ENCODE measurements at regions not wholly inside any gene's neighbourhood (a gene's known extent, or its start where the extent isn't known, plus 50 kb on each side); places are given as distances from the start of the nearest gene placed in this dataset.
"Not testable (repeated sequence)": the region's sequence is repeated elsewhere in the genome, so short reads cannot be mapped to it uniquely, and the experiment has no call there.

GRCh38 chr6:56889492-56889891 is 65.4 kb upstream of the BEND6 start:
- H3K36me3 ChIP-seq (ENCODE audit: control insufficient read depth in 2 of 2, insufficient read depth in 2 of 2, low read length in 1 of 2): no peaks in the 10 kb centered on the region
- H3K27me3 ChIP-seq (ENCODE audit: control insufficient read depth in 2 of 2, insufficient read depth in 1 of 2, low read length in 1 of 2): no peaks in the 10 kb centered on the region
- H3K4me1 ChIP-seq (ENCODE audit: control insufficient read depth in 2 of 2, insufficient read depth in 2 of 2, low read length in 2 of 2): no peaks in the 10 kb centered on the region
- no peak overlapping the region for H3K27ac ChIP-seq (ENCODE audit: low read depth in 1 of 2, low read length in 1 of 2)
- H3K4me3 ChIP-seq (ENCODE audit: low read length in 2 of 2): no peak overlapping the region
- DNase-seq (ENCODE audit: low read depth in 6 of 9, low spot score in 9 of 9): no peak
- H3K9me3 ChIP-seq (ENCODE audit: control insufficient read depth in 2 of 2, insufficient read depth in 1 of 2, low read length in 1 of 2): no peaks in the 10 kb centered on the region

DNA sequence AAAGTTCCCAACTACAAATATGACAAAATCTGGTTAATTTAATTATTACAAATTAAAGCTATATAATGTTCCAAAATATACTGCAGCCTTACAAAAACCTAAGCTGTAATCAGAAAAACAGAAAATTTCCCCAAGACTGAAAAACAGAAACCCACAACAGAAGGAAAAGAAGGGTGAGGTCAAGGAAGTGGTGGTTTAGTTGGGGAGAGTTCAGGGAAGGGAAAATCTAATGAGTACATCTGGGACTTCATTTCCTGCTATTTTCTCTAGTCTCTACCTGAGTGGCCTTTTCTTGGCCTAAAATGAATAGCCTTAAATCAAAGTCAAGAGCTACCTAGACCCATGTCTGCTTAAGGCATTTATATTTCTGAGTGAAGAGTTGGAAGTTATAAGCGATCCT is 66.2 kb upstream of the BEND6 start:
- H3K9me3 ChIP-seq (ENCODE audit: control insufficient read depth in 2 of 2, insufficient read depth in 1 of 2, low read length in 1 of 2): no peaks in the 10 kb centered on the region
- no peak overlapping the region for H3K4me3 ChIP-seq (ENCODE audit: low read length in 2 of 2)
- no peaks in the 10 kb centered on the region for H3K36me3 ChIP-seq (ENCODE audit: control insufficient read depth in 2 of 2, insufficient read depth in 2 of 2, low read length in 1 of 2)
- DNase-seq (ENCODE audit: low read depth in 6 of 9, low spot score in 9 of 9): no peak
- WGBS: 96% methylated on average over 1 of the region's 1 CpG
- no peaks in the 10 kb centered on the region for H3K27me3 ChIP-seq (ENCODE audit: control insufficient read depth in 2 of 2, insufficient read depth in 1 of 2, low read length in 1 of 2)
- H3K27ac ChIP-seq (ENCODE audit: low read depth in 1 of 2, low read length in 1 of 2): no peak overlapping the region
- no peaks in the 10 kb centered on the region for H3K4me1 ChIP-seq (ENCODE audit: control insufficient read depth in 2 of 2, insufficient read depth in 2 of 2, low read length in 2 of 2)

GRCh38 chr6:56887086-56887485 is 67.8 kb upstream of the BEND6 start:
- H3K4me3 ChIP-seq (ENCODE audit: low read length in 2 of 2): no peak overlapping the region
- WGBS: 83% methylated on average over 1 of the region's 1 CpG
- H3K9me3 ChIP-seq (ENCODE audit: control insufficient read depth in 2 of 2, insufficient read depth in 1 of 2, low read length in 1 of 2): no peaks in the 10 kb centered on the region
- DNase-seq (ENCODE audit: low read depth in 6 of 9, low spot score in 9 of 9): no peak
- no peaks in the 10 kb centered on the region for H3K36me3 ChIP-seq (ENCODE audit: control insufficient read depth in 2 of 2, insufficient read depth in 2 of 2, low read length in 1 of 2)
- H3K27me3 ChIP-seq (ENCODE audit: control insufficient read depth in 2 of 2, insufficient read depth in 1 of 2, low read length in 1 of 2): no peaks in the 10 kb centered on the region
- H3K4me1 ChIP-seq (ENCODE audit: control insufficient read depth in 2 of 2, insufficient read depth in 2 of 2, low read length in 2 of 2): no peaks in the 10 kb centered on the region
- no peak overlapping the region for H3K27ac ChIP-seq (ENCODE audit: low read depth in 1 of 2, low read length in 1 of 2)

DNA sequence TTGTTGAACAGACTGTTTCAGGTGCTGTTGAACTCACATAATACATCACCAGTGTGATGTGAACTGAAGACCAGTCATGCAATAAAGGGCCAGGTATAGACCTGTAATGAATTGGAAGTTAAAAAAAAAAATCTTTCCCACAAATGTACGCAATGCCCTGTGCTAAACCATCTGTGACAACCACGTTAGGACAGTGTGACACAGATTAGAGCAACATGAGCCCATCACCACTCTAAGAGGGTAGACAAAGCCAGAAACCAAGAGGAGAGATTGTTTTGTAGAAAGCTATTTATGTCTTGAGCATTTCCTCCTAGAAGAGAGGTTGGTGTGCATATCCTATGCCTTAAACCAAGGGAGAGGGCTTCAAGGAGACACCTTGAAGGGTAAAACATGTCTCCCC is 77.0 kb upstream of the BEND6 start:
- H3K27ac ChIP-seq (ENCODE audit: low read depth in 1 of 2, low read length in 1 of 2): no peak overlapping the region
- DNase-seq (ENCODE audit: low read depth in 6 of 9, low spot score in 9 of 9): no peak
- H3K36me3 ChIP-seq (ENCODE audit: control insufficient read depth in 2 of 2, insufficient read depth in 2 of 2, low read length in 1 of 2): no peaks in the 10 kb centered on the region
- WGBS: 88% methylated on average over 2 of the region's 2 CpGs
- no peak overlapping the region for H3K4me3 ChIP-seq (ENCODE audit: low read length in 2 of 2)
- H3K9me3 ChIP-seq (ENCODE audit: control insufficient read depth in 2 of 2, insufficient read depth in 1 of 2, low read length in 1 of 2): no peaks in the 10 kb centered on the region
- no peaks in the 10 kb centered on the region for H3K4me1 ChIP-seq (ENCODE audit: control insufficient read depth in 2 of 2, insufficient read depth in 2 of 2, low read length in 2 of 2)
- no peaks in the 10 kb centered on the region for H3K27me3 ChIP-seq (ENCODE audit: control insufficient read depth in 2 of 2, insufficient read depth in 1 of 2, low read length in 1 of 2)

GRCh38 chr6:56875961-56876360 is 78.9 kb upstream of the BEND6 start:
- Histone ChIP-seq H3K4me1 (ENCODE audit: control insufficient read depth in 2 of 2, insufficient read depth in 2 of 2, low read length in 2 of 2) (no peaks in the 10 kb centered on the region), H3K4me3 (ENCODE audit: low read length in 2 of 2) (no peak overlapping the region), H3K36me3 (ENCODE audit: control insufficient read depth in 2 of 2, insufficient read depth in 2 of 2, low read length in 1 of 2) (no peaks in the 10 kb centered on the region), H3K9me3 (ENCODE audit: control insufficient read depth in 2 of 2, insufficient read depth in 1 of 2, low read length in 1 of 2) (no peaks in the 10 kb centered on the region), H3K27ac (ENCODE audit: low read depth in 1 of 2, low read length in 1 of 2) (no peak overlapping the region), H3K27me3 (ENCODE audit: control insufficient read depth in 2 of 2, insufficient read depth in 1 of 2, low read length in 1 of 2) (no peaks in the 10 kb centered on the region)
- WGBS: 96% methylated on average over 5 of the region's 5 CpGs
- DNase-seq (ENCODE audit: low read depth in 6 of 9, low spot score in 9 of 9): no peak

DNA sequence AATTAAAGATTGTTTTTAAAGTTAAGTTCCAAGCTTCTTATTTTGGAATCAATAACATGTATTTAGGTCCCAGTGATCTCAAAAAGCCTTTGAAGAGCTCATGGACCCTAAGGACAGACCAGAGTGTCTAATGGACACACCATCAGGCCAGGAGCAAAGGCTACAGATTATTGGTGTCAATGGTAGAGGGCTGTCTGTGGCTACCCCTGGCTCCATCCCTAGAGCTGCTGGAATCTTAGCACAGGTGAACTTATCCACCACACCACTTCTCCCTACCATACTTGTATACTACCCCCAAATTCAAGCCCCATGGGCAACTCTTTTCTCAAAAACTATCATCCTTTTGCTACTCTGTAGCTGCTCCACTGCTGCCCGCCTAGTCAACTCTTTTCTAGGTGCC is 79.4 kb upstream of the BEND6 start:
- no peak for DNase-seq (ENCODE audit: low read depth in 6 of 9, low spot score in 9 of 9)
- H3K9me3 ChIP-seq (ENCODE audit: control insufficient read depth in 2 of 2, insufficient read depth in 1 of 2, low read length in 1 of 2): no peaks in the 10 kb centered on the region
- no peaks in the 10 kb centered on the region for H3K27me3 ChIP-seq (ENCODE audit: control insufficient read depth in 2 of 2, insufficient read depth in 1 of 2, low read length in 1 of 2)
- H3K27ac ChIP-seq (ENCODE audit: low read depth in 1 of 2, low read length in 1 of 2): no peak overlapping the region
- 96% methylated on average over 1 of the region's 1 CpG for WGBS
- no peaks in the 10 kb centered on the region for H3K36me3 ChIP-seq (ENCODE audit: control insufficient read depth in 2 of 2, insufficient read depth in 2 of 2, low read length in 1 of 2)
- H3K4me3 ChIP-seq (ENCODE audit: low read length in 2 of 2): no peak overlapping the region
- H3K4me1 ChIP-seq (ENCODE audit: control insufficient read depth in 2 of 2, insufficient read depth in 2 of 2, low read length in 2 of 2): no peaks in the 10 kb centered on the region

GRCh38 chr6:56874328-56874727 is 80.6 kb upstream of the BEND6 start:
- no peak overlapping the region for H3K4me3 ChIP-seq (ENCODE audit: low read length in 2 of 2)
- no peaks in the 10 kb centered on the region for H3K4me1 ChIP-seq (ENCODE audit: control insufficient read depth in 2 of 2, insufficient read depth in 2 of 2, low read length in 2 of 2)
- no peaks in the 10 kb centered on the region for H3K27me3 ChIP-seq (ENCODE audit: control insufficient read depth in 2 of 2, insufficient read depth in 1 of 2, low read length in 1 of 2)
- WGBS: 97% methylated on average over 3 of the region's 3 CpGs
- H3K27ac ChIP-seq (ENCODE audit: low read depth in 1 of 2, low read length in 1 of 2): no peak overlapping the region
- no peaks in the 10 kb centered on the region for H3K36me3 ChIP-seq (ENCODE audit: control insufficient read depth in 2 of 2, insufficient read depth in 2 of 2, low read length in 1 of 2)
- no peak for DNase-seq (ENCODE audit: low read depth in 6 of 9, low spot score in 9 of 9)
- no peaks in the 10 kb centered on the region for H3K9me3 ChIP-seq (ENCODE audit: control insufficient read depth in 2 of 2, insufficient read depth in 1 of 2, low read length in 1 of 2)

DNA sequence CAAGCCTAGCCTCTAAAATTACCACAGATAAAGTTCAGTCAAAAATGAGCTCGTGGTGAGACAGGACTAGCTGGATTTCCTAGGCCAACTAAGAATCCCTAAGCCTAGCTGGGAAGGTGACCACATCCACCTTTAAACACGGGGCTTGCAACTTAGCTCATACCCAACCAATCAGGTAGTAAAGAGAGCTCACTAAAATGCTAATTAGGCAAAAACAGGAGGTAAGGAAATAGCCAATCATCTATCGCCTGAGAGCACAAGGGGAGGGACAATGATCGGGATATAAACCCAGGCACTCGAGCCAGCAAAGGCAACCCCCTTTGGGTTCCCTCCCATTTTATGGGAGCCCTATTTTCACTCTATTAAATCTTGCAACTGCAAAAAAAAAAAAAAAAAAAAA is 84.9 kb upstream of the BEND6 start:
- DNase-seq (ENCODE audit: low read depth in 6 of 9, low spot score in 9 of 9); H3K27me3 ChIP-seq (ENCODE audit: control insufficient read depth in 2 of 2, insufficient read depth in 1 of 2, low read length in 1 of 2); H3K9me3 ChIP-seq (ENCODE audit: control insufficient read depth in 2 of 2, insufficient read depth in 1 of 2, low read length in 1 of 2); H3K4me3 ChIP-seq (ENCODE audit: low read length in 2 of 2); H3K36me3 ChIP-seq (ENCODE audit: control insufficient read depth in 2 of 2, insufficient read depth in 2 of 2, low read length in 1 of 2); H3K4me1 ChIP-seq (ENCODE audit: control insufficient read depth in 2 of 2, insufficient read depth in 2 of 2, low read length in 2 of 2); H3K27ac ChIP-seq (ENCODE audit: low read depth in 1 of 2, low read length in 1 of 2): not testable (repeated sequence)
- WGBS: 92% methylated on average over 5 of the region's 5 CpGs

DNA sequence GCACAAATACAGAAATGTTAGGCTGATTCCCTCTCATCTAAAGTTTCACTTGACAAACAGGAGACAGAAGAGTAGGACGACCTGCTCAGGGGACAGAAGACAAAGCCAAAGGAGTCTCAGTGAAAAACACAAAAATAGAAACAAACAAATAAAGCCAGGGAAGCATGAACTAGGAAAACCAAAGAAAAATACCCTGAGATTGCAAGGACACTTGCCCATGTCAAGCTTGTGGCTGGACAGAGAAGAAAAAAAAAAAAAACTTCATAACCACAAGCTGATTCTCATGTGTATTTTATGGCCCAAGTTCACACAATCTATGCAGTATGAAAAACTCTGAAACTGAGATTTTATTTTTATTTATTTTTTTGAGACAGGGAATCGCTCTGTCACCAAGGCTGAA is 85.6 kb upstream of the BEND6 start:
- Histone ChIP-seq H3K36me3 (ENCODE audit: control insufficient read depth in 2 of 2, insufficient read depth in 2 of 2, low read length in 1 of 2) (no peaks in the 10 kb centered on the region), H3K4me3 (ENCODE audit: low read length in 2 of 2) (no peak overlapping the region), H3K4me1 (ENCODE audit: control insufficient read depth in 2 of 2, insufficient read depth in 2 of 2, low read length in 2 of 2) (no peaks in the 10 kb centered on the region), H3K27ac (ENCODE audit: low read depth in 1 of 2, low read length in 1 of 2) (no peak overlapping the region), H3K9me3 (ENCODE audit: control insufficient read depth in 2 of 2, insufficient read depth in 1 of 2, low read length in 1 of 2) (no peaks in the 10 kb centered on the region), H3K27me3 (ENCODE audit: control insufficient read depth in 2 of 2, insufficient read depth in 1 of 2, low read length in 1 of 2) (no peaks in the 10 kb centered on the region)
- DNase-seq (ENCODE audit: low read depth in 6 of 9, low spot score in 9 of 9): no peak
- 90% methylated on average over 2 of the region's 2 CpGs for WGBS

DNA sequence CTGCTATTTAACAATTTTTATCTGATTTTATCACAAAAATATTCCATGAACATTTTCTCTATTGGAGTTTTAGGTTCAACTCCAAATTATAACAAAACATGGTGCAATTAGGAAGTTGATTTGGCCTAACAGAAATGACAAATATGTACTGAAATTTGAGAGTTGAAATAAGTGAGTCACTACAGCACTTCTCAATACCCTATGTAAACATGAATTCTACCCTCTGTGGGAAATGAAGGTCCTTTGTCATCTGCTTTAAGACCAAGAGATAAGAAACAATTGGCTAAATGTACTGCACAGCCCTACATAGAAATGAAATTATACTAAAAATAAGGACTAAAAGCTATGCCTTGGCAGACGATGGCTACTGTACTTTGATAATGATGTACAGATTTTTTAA is 86.2 kb upstream of the BEND6 start:
- Histone ChIP-seq H3K4me3 (ENCODE audit: low read length in 2 of 2) (no peak overlapping the region), H3K27me3 (ENCODE audit: control insufficient read depth in 2 of 2, insufficient read depth in 1 of 2, low read length in 1 of 2) (no peaks in the 10 kb centered on the region), H3K36me3 (ENCODE audit: control insufficient read depth in 2 of 2, insufficient read depth in 2 of 2, low read length in 1 of 2) (no peaks in the 10 kb centered on the region), H3K4me1 (ENCODE audit: control insufficient read depth in 2 of 2, insufficient read depth in 2 of 2, low read length in 2 of 2) (no peaks in the 10 kb centered on the region), H3K9me3 (ENCODE audit: control insufficient read depth in 2 of 2, insufficient read depth in 1 of 2, low read length in 1 of 2) (no peaks in the 10 kb centered on the region), H3K27ac (ENCODE audit: low read depth in 1 of 2, low read length in 1 of 2) (no peak overlapping the region)
- WGBS: 96% methylated on average over 1 of the region's 1 CpG
- DNase-seq (ENCODE audit: low read depth in 6 of 9, low spot score in 9 of 9): no peak
